ENCODE measurements at regions not wholly inside any gene's neighbourhood (a gene's known extent, or its start where the extent isn't known, plus 50 kb on each side); places are given as distances from the start of the nearest gene placed in this dataset.

DNA sequence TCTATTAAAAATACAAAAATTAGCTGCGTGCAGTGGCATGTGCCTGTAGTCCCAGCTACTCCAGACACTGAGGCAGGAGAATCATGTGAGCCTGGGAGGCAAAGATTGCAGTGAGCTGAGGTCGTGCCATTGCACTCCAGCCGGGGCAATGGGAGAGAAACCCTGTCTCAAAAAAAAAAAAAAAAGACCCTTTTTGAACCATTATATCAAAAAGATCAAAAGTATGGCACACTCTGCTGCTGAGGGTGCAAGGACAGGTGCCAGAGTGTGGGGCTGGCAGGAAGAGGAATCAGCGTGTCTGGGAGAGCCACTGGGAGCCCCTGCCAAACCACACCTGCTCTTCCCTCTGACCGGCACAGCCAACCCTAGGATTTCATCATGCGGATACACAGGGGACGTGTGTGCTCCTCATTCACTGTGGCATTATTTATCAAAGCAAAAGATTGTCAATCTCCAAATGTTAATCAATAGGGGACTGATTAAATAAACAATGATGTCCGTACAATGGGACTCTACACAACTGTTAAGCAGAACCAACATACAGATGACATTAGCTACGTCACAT lies 147.3 kb upstream of the TLE3 start:
- no peak for TF ChIP-seq GATA2 (IDR thresholded peaks at IDR 0.05; ENCODE audit: low read depth, low read length)
- no peak for TF ChIP-seq GATA3 (IDR thresholded peaks at IDR 0.05; ENCODE audit: low read depth, low read length)
